Renal cortex interstitium (tissue), 11 donors: ENCODE measurements at regions not wholly inside any gene's neighbourhood (a gene's known extent, or its start where the extent isn't known, plus 50 kb on each side); places are given as distances from the start of the nearest gene placed in this dataset.
"Not testable (repeated sequence)": the region's sequence is repeated elsewhere in the genome, so short reads cannot be mapped to it uniquely, and the experiment has no call there.

ENCODE experiments used
- DNase-seq, 11 donors: peaks; one replicate each; pipeline ENCODE4 v3.0.0-alpha.2; 2013; ENCODE audit warnings: low read depth in 9 of 11, low spot score in 4 of 11; ENCODE audit errors: extremely low read depth in 1 of 11

DNA sequence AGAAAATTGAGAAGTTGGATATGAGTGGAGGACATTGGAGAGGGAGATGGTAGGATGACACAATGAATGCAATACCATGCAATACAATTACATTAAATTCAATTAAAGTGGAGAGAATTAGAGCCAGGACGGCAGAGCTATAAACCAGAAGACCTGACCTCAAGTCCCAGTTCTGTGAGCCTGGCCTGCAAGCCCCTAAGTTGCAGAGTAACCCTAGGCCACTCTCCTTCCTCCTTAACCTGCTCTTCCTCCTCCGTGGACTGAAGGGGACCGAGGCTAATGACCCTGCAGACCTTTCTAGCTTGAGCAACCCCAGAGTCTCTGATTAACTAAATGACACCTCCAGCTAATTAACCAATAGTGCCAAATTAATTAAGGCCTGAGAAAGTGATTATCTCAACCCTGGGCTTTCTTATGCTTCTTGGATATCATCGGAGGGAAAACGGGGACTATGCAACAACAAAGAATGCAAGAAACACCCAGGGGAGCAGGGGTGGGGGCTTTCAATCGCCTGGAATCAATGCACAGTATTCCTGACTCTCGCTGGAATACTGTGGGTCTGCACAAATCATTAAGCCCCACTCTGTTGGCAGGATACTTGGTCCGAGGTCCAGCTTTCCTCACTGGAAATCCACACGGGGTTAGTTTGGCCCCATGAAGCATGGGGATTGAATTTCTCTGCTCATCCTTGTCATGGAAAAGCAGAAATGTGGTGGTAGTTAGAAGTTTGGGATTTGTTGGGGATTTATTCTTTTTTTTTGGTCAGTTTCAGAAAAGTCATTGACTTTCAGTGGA is 548.3 kb downstream of the MN1 start:
- DNase-seq = no peak

GRCh38 chr22:27254063-27254462 is 547.5 kb downstream of the MN1 start:
- DNase-seq = not testable (repeated sequence)

GRCh38 chr22:27255580-27255979 is 546.0 kb downstream of the MN1 start:
- DNase-seq = no peak

DNA sequence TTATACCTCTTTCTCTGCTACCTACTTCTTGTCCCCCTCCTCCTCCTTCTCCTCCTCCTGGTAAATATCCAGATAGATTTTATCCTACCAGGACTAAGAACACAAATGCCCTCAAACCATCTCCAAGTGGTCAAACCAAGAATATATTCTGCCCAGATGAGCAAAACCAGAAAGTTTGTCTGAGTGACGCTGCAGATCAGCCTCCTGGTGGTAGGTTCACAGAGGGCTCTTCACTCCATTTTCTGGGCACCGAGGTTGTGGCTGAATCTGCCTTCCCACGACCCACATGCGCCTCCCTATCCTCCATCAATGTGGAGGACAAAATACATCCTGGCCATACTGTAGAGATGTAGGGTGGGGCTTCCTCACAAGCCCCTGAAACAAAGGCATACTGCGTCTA is 543.6 kb downstream of the MN1 start:
- no peak for DNase-seq

GRCh38 chr22:27258616-27259172 is 542.9 kb downstream of the MN1 start:
- DNase-seq = no peak

- no peak for DNase-seq
These were observed 542.1 kb downstream of the MN1 start for GRCh38 chr22:27259433-27259832.

DNA sequence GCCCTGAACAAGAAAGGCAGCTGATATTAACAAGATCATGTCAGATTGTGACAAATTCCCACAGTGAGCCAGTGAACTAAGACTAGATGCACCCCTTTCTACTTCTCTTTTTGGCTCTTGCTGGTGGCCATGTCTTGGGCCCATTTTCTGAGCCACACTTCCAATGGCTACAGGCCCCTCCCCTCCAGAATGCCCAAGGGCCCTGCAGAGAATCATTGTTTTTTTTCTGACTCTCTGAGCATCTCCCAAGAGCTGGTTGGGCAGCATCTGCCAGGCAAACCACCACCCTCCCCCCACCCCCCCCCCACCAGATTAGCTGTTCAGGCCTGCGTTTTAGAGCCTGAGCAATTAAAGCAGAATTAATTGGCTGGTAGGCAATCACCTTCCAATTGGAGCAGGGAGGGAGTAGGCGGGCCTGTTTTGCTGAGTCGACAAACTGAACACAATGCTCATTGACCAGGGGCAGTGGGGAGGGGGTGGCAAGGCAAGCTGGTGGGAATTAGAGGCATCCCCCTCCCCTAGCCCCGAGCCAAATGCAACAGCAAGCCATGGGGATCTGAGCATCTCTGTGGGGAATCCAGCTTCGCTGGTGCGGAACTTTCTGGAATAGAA is 541.4 kb downstream of the MN1 start:
- DNase-seq = no peak

GRCh38 chr22:27262361-27262760 is 539.2 kb downstream of the MN1 start:
- no peak for DNase-seq

DNA sequence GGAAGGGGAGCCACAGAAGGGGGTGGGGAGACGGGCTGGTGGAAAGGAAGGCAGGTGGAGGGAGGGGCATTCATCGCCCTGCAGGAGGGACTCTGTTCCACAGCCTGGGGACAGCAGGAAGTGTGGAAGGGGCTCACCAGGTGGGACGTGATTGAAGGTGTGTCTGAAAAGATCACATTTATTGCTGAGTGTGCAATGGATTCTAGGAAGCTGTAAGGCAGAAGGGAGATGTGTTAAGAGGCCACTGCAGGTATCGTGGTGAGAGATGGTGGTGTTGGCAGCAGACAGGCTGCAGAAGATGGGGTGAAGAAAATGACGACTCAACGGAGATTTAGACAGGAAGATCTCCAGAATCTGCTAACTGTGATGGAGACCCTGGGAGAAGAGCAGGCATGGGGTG is 537.4 kb downstream of the MN1 start:
- no peak for DNase-seq

- no peak for DNase-seq
These were observed 534.4 kb downstream of the MN1 start for GRCh38 chr22:27267145-27267544.

- DNase-seq = no peak
These were observed 531.6 kb downstream of the MN1 start for GRCh38 chr22:27269751-27270543.

DNA sequence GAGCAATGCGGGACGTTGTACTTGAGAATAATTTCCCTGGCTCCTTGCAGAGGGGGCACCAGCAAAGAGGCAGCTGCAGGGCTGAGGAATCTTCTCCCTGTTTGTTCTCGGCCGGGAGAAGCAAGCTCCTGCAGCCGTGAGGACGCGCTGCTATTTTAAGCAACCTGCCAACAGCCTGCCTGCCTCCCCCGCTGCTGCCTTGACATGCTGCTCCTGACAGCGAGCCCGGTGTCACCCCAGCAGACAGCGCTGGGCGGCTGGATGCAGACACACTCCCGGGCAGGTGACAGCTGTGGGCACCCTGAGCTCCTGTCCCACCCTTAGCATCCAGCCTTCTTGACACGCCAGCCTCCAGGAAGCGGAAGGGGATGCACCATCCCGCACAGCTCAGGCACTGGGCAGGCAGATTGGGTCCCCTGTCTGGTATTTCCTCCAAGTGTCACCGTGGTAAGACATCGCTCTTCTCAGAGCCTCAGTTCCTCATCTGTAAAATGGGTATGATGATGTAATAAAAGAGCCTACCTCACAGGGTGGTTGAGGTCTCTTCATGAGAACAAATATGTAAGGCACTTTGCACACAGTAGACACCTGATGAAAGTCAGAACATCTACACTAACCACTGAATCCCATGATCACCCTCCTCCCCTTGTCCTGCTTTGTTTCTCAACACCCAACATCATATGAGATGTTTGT is 530.6 kb downstream of the MN1 start:
- no peak for DNase-seq

DNA sequence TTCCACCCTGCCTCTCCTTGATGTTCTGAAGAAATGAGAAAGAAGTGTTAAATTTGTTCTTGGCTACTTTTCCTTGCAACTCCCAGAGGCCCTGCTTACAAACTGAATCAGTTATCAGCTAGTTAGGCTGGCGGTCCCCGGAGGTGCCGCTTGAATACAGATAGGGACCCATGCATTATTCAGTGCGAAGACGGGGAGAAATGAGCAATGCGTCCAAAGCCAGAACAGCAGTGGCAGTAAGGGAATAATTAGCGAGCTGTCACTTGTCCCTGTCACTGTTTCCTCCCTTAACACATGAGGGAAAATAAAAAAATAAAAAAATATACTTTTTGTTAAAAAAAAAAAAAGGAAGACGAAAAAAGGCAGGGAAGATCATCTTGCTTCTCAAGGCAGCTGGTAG is 528.1 kb downstream of the MN1 start:
- no peak for DNase-seq

- no peak for DNase-seq
These were observed 527.7 kb downstream of the MN1 start for GRCh38 chr22:27273853-27274252.

- DNase-seq = no peak
These were observed 526.6 kb downstream of the MN1 start for GRCh38 chr22:27274770-27275449.

- DNase-seq = no peak
These were observed 522.6 kb downstream of the MN1 start for GRCh38 chr22:27278946-27279345.

DNA sequence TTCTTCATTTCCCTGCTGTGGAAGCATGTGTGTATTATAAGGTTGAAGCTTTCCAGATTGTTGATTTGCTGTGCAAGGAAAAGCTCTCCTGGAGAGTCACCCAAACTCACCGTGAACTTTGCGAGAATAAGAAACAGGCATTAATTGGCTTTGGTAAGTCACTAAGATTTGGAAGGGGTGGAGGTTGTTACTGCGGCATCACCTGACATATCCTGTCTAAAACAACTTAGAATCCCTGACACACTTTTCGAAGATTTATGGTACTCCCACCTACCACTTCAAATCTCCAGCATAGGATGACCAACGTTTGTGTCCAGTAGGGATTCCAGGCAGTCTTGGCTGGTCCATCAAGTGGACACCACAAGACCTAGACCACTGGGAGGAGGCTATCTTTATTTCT is 518.3 kb downstream of the MN1 start:
- no peak for DNase-seq

DNA sequence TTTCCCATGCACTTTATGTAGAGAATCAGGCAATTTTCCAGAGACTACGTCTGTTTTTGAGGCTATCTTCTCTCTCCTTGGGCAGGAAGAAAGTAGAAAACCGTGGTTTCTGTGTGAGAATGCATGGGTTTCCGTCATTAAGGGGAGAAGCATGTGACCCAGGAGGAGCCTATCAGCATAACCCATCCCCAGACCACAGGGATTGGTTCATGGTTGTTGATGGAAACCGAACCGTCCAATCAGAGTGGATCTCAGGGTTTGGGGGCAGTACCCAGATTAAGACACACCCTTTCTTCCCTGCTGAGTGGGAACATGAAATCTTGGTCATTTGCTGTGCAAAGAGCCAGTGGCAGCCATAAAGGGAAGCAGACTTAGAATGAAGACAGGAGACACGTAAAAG is 517.8 kb downstream of the MN1 start:
- DNase-seq = no peak

GRCh38 chr22:27284324-27284723 is 517.2 kb downstream of the MN1 start:
- DNase-seq = no peak
